Parathyroid adenoma (tissue), 2 donors: ENCODE measurements at regions not wholly inside any gene's neighbourhood (a gene's known extent, or its start where the extent isn't known, plus 50 kb on each side); places are given as distances from the start of the nearest gene placed in this dataset.

Experiments
- H2AFZ ChIP-seq: fragments of 300-600 bp; sonication (generic); one replicate; pipeline ENCODE4 v1.7.0; 2017; ENCODE audit warnings: antibody characterized with exemption, mild to moderate bottlenecking
- H3K27ac ChIP-seq: fragments of 300-600 bp; sonication (generic); one replicate; pipeline ENCODE4 v1.7.0; 2017
- H3K27me3 ChIP-seq: fragments of 300-600 bp; sonication (generic); one replicate; pipeline ENCODE4 v1.7.0; 2017; ENCODE audit warnings: low read length; ENCODE audit not compliant: control insufficient read depth, insufficient read depth
- H3K36me3 ChIP-seq: fragments of 300-600 bp; sonication (generic); one replicate; pipeline ENCODE4 v1.7.0; 2017; ENCODE audit warnings: low read length; ENCODE audit not compliant: control insufficient read depth, insufficient read depth
- H3K4me1 ChIP-seq: fragments of 300-600 bp; sonication (generic); one replicate; pipeline ENCODE4 v1.7.0; 2017; ENCODE audit warnings: control low read depth
- H3K4me2 ChIP-seq: fragments of 300-600 bp; sonication (generic); one replicate; pipeline ENCODE4 v1.7.0; 2017; ENCODE audit warnings: low read length
- H3K4me3 ChIP-seq: fragments of 300-600 bp; sonication (generic); one replicate; pipeline ENCODE4 v1.7.0; 2017; ENCODE audit warnings: low read depth, low read length
- H3K79me2 ChIP-seq: fragments of 300-600 bp; sonication (generic); one replicate; pipeline ENCODE4 v1.7.0; 2017; ENCODE audit warnings: control low read depth
- H3K9ac ChIP-seq: fragments of 300-600 bp; sonication (generic); one replicate; pipeline ENCODE4 v1.7.0; 2017; ENCODE audit warnings: mild to moderate bottlenecking
- H3K9me3 ChIP-seq: fragments of 300-600 bp; sonication (generic); one replicate; pipeline ENCODE4 v1.7.0; 2017; ENCODE audit warnings: low read length; ENCODE audit not compliant: control insufficient read depth
- TF ChIP-seq, protein P1 (sequence below): fragments of 300-600 bp; sonication (generic); IDR thresholded peaks from one replicate; pipeline ENCODE4 v1.7.0; 2017; ENCODE audit warnings: antibody characterized with exemption, mild to moderate bottlenecking
- donor health status: primary hyperparathyroidism.

DNA sequence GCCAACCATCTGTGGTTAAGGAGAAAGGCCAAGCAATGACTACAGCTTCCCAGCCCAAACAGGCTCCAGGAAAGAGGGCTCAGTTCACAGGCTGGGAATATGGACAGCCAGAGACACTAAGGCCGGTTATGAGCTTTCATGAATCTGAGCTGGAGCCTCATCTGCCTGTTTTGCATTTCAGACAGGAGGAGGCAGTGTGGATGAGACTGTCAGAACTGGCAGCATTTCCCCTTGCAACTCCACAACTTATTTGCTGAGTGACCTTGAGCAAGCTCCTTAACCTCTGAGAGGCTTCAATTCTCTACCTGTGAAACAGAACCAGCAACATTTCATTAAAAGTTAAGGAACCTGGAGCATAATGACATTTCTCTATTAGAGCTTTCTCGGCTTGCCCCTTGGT is 264.0 kb downstream of the ETS1 start:
- Histone ChIP-seq H3K27me3 (no peaks in the 10 kb centered on the region), H3K4me2 (no peak overlapping the region), H3K4me1 (no peaks in the 10 kb centered on the region), H3K9me3 (no peaks in the 10 kb centered on the region), H3K36me3 (no peaks in the 10 kb centered on the region), H3K9ac (no peak overlapping the region), H2AFZ (no peak overlapping the region), H3K79me2 (no peaks in the 10 kb centered on the region), H3K4me3 (no peak overlapping the region), H3K27ac (no peak overlapping the region)
- TF ChIP-seq, protein P1, sequence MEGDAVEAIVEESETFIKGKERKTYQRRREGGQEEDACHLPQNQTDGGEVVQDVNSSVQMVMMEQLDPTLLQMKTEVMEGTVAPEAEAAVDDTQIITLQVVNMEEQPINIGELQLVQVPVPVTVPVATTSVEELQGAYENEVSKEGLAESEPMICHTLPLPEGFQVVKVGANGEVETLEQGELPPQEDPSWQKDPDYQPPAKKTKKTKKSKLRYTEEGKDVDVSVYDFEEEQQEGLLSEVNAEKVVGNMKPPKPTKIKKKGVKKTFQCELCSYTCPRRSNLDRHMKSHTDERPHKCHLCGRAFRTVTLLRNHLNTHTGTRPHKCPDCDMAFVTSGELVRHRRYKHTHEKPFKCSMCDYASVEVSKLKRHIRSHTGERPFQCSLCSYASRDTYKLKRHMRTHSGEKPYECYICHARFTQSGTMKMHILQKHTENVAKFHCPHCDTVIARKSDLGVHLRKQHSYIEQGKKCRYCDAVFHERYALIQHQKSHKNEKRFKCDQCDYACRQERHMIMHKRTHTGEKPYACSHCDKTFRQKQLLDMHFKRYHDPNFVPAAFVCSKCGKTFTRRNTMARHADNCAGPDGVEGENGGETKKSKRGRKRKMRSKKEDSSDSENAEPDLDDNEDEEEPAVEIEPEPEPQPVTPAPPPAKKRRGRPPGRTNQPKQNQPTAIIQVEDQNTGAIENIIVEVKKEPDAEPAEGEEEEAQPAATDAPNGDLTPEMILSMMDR, result peak; percentile 18

DNA sequence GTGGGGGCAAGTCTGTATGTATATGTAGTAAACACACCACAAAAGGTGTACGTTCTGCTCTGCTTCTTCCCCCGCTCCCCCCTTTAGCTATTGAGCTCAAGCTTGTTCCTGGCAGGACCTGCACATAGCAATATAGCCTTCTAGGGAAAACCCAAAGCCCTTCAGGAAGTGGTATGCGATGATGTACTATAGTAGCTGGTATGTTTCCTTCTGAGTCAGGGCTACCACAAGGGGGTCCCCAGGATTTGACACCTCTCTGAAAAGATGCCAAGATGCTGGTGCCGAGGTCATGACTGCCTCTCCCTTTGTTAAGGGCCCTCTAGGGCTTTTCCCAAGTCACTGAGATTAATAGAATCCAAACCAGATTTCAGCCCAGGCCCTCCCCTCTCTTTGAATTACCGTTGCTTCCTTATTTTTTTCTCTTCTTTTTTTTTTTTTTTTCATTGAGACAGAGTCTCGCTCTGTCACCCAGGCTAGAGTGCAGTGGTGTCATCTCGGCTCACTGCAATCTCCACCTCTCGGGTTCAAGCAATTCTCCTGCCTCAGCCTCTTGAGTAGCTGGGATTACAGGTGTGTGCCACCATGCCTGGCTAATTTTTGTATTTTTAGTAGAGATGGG is 268.4 kb downstream of the ETS1 start:
- Histone ChIP-seq H3K4me3 (no peak overlapping the region), H3K4me1 (no peaks in the 10 kb centered on the region), H3K27ac (no peak overlapping the region), H2AFZ (no peak overlapping the region), H3K79me2 (no peaks in the 10 kb centered on the region), H3K36me3 (no peaks in the 10 kb centered on the region), H3K4me2 (no peak overlapping the region), H3K9me3 (no peaks in the 10 kb centered on the region), H3K9ac (no peak overlapping the region), H3K27me3 (no peaks in the 10 kb centered on the region)
- TF ChIP-seq, protein P1, result no peak

DNA sequence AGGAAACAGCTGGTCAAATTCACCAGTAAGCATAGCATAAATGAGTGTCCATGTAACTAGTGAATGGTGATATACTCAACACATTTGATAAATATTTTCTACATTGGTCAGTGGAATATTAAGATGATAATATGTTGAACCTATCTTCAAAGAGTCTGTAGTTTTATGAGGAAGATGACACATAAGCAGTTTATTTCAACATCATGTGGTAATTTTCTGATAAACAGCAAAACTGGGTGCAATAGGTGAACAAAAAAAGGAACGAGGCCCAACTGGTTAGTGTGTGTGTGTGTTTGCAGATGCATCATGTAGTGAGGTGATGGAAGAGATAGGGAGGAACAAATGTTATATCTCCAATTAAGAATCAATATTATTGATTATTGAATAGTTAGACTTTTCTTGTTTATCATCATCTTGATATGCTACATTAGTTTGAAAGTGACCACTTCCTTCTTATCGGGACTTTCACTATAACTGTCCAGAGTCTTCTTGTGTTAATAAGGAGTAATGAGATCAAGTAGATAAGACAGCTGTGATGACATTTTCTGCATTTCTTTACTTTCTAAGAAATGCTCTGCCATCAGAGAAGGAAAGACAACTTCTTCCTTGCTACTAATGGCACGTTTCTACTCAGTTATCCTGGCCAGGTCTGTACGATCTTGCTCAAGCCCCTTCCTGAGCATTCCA is 270.7 kb downstream of the ETS1 start:
- Histone ChIP-seq H3K27me3 (no peaks in the 10 kb centered on the region), H3K4me2 (no peak overlapping the region), H3K9ac (no peak overlapping the region), H3K4me1 (no peaks in the 10 kb centered on the region), H3K79me2 (no peaks in the 10 kb centered on the region), H3K36me3 (no peaks in the 10 kb centered on the region), H3K9me3 (no peaks in the 10 kb centered on the region), H3K27ac (no peak overlapping the region), H2AFZ (no peak overlapping the region), H3K4me3 (no peak overlapping the region)
- TF ChIP-seq, protein P1, result no peak

GRCh38 chr11:128315933-128316332 is 271.4 kb downstream of the ETS1 start:
- Histone ChIP-seq H2AFZ (no peak overlapping the region), H3K4me2 (no peak overlapping the region), H3K27me3 (no peaks in the 10 kb centered on the region), H3K36me3 (no peaks in the 10 kb centered on the region), H3K4me1 (no peaks in the 10 kb centered on the region), H3K9ac (no peak overlapping the region), H3K4me3 (no peak overlapping the region), H3K27ac (no peak overlapping the region), H3K9me3 (no peaks in the 10 kb centered on the region), H3K79me2 (no peaks in the 10 kb centered on the region)
- TF ChIP-seq, protein P1, result no peak

- Histone ChIP-seq H3K4me3 (no peak overlapping the region), H3K79me2 (no peaks in the 10 kb centered on the region), H3K9me3 (no peaks in the 10 kb centered on the region), H3K9ac (no peak overlapping the region), H3K4me2 (no peak overlapping the region), H3K27ac (no peak overlapping the region), H3K4me1 (no peaks in the 10 kb centered on the region), H3K27me3 (no peaks in the 10 kb centered on the region), H3K36me3 (no peaks in the 10 kb centered on the region), H2AFZ (no peak overlapping the region)
- TF ChIP-seq, protein P1, result no peak
Observed at GRCh38 chr11:128313931-128314330, 273.4 kb downstream of the ETS1 start.
